Activated effector memory CD4-positive, alpha-beta T cell treated with anti-CD3 and anti-CD28 coated beads, Interleukin-2, amount 50 U/mL, for 16 hours (primary cell): ENCODE measurements at regions not wholly inside any gene's neighbourhood (a gene's known extent, or its start where the extent isn't known, plus 50 kb on each side); places are given as distances from the start of the nearest gene placed in this dataset.
A peak's percentile ranks its signal among the peaks of the same experiment; 100 is the strongest.

Source experiments
- DNase-seq: peaks from one replicate; pipeline ENCODE4 v3.0.0-alpha.2; 2020

DNA sequence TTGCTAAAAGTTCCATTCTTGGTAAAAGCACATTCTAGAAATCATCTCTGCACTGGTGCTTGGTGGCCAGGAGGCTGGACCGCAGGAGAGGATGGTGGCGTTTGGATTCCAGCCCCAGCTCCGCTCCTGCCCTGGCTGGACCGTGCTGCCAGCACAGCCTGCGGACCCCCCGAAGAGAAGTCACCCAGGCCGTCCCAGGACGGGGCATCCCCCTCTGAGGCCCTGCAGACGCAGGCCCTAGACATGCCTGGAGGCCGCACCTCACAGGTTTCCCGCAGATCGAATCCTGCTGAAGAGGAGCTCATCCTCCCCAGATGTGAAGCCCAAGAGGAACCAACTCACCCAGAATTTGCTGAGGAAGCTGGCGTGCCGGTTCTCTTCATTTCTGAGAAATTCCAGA lies 159.0 kb downstream of the TEX29 start:
- no peak for DNase-seq

- DNase-seq = no peak
Measured at GRCh38 chr13:111480503-111480902, 160.1 kb downstream of the TEX29 start.

DNA sequence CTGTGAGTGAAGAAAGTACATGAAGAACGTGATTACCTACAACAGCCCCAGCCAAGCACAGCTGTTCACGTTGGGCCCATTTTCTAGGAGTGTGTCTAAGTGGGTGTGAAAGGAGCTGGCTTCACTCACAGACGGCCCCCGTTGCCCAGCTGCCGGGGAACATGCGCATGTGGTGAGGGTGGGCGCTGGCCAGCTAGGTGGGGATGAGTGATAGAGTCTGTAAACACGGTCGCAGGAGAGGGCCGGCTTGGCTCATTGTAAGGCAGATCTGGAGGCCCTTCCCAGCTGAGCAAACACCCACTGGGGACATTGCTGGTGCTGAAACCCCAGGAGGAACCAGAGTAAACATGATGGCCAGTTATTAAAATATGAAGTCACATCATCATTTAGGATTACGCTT lies 160.5 kb downstream of the TEX29 start:
- no peak for DNase-seq

DNA sequence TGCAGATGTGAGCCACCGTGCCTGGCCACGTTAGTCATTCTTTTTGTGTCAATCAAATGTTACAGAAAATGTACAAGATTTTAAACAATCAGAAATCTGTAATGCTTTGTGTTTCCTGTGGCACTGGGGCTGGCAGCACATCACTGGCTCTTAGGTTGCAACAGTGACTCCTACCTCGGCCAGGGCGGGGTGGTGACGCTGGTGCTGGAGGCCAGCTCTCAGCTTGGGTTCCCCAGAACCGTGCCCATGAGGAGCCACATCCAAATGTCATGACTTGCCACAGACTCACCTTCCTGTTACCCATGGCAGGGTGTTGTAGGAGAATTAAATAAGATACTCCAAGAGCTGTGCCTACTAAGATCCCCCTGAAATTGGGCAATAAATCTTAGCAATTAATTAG lies 161.7 kb downstream of the TEX29 start:
- no peak for DNase-seq

- DNase-seq = peak; percentile 48
Measured at GRCh38 chr13:111482806-111483620, 162.6 kb downstream of the TEX29 start.

DNA sequence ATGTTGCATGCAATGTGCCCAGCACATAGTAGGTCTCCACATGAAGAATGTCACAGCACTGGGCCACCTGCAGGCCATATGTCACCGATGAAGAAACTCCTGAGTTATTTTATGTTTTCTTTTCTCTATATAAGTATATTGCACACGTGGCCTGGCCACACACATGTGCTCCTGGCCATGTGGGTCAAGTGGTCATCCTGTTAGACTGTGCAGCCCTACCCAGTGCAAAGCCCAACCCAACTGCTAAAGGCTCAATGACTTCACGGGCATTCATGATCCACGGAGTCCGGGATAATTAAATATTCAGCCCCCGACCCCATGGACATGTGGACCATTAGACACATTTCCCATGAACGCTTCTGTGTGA lies 163.2 kb downstream of the TEX29 start:
- no peak for DNase-seq

- peak; percentile 47 for DNase-seq
Measured at GRCh38 chr13:111484141-111484925, 163.9 kb downstream of the TEX29 start.

DNA sequence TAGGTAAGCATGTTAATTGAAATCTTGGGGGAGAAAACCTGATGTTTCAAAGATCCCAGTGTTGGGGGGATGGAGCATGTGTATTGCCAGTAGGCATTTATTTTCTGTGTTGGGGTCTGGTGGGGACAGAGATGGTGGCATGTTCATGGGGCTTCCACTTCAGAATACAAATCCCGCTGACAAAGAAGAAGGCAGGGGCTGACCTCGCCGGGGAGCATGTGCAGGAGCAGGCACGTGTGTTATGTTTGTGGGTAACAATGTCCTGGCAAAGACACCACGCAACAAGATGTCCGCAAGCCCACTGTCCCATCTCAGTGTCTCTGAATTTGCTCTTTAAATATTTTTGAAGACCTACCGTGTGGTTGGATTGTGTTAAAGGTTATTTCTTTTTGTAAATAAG lies 164.5 kb downstream of the TEX29 start:
- DNase-seq = peak; percentile 41

GRCh38 chr13:111485491-111486250 lies 165.2 kb downstream of the TEX29 start:
- peak; percentile 61 for DNase-seq

DNA sequence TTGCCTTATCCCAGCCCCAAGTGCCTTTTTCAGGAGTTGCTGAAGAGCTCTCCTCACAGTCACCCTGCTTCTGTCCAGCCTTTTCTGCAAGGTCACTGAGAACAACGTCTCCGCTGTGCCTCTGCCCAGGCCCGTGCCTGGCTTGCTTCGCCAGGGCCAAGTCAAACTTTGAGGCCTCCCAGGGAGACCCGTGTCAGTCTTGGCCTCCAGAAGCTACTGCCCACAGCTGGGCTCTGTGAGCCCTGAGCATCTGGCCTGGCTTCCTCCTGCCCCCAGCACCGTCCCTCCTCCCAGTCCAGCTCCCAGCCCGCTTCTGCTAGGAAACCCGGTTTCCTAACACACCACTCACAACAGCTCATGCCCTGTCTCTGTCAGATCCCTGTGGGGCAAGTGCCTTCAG lies 165.9 kb downstream of the TEX29 start:
- DNase-seq = peak; percentile 37

DNA sequence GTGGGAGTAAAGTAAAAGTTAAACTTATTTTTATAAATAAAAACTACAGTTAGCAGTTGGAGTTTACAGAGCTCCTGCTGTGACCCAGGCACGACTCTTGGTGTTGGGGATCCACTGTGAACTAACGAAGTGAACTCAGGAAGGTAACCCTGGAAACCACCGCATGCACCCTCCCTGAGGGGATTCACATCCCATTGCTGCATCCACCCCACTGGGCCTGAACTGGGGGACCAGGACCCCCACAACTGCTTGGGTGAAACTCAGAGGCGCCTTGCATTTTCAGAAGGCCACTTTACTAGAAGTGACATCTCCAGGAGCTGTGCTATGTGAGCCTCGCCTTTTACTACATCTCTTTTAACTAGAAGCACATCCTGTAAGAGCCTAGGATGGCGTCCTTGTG lies 166.4 kb downstream of the TEX29 start:
- peak; percentile 53 for DNase-seq

- DNase-seq = peak; percentile 39
Measured at GRCh38 chr13:111488486-111489132, 168.2 kb downstream of the TEX29 start.

DNA sequence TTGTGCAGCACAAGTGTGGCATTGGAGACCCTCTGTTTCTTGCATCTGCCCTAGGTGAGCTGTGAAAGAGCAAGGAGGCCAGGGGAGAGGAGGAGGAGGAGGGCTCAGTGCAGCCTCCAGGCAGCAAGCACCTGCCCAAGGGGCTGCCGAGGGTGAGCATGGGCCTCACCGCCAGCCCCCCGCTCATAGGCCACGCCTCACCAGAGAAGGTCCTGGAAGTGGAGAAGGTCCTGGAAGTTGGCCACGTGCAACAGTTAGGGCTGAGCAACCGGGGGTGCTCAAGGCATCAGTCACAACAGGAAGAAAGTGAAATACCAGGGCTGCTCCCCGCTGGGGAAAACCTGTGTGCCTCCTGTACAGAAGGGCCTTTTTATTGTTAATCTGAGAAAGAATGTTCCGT lies 168.9 kb downstream of the TEX29 start:
- peak; percentile 49 for DNase-seq

GRCh38 chr13:111490611-111491010 lies 170.2 kb downstream of the TEX29 start:
- peak; percentile 28 for DNase-seq

GRCh38 chr13:111491021-111491420 lies 170.6 kb downstream of the TEX29 start:
- no peak for DNase-seq

- DNase-seq = no peak
Measured at GRCh38 chr13:111491659-111492058, 171.2 kb downstream of the TEX29 start.

DNA sequence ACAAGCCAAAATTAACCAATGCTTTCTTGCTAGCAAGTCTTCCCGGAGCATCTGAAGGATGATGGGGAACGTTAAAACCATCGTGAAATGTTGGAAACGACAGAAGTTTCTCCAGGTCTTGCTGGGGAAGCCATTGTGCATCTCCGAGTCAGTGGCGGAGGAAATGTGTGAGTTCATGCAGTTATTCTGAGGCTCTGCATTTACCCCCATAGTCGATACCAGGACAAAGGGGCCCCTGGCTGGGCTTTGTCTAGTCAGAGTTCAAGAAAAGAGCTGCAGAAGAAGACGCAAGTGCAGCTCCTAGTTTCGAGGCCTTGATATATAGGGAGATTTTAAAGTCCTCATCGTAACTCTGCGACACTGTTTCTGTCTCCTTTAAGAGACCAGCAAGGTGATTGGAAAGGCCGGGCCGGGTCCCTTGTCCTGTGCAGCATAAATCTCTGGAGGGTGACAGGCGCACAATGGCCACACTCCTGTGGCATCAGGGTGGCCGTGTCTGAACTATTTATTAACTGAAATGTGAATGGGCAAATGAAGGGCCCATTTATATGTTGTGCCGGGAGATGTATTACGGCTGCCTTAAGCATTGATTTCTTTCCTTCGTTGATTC lies 172.0 kb downstream of the TEX29 start:
- peak; percentile 25 for DNase-seq

DNA sequence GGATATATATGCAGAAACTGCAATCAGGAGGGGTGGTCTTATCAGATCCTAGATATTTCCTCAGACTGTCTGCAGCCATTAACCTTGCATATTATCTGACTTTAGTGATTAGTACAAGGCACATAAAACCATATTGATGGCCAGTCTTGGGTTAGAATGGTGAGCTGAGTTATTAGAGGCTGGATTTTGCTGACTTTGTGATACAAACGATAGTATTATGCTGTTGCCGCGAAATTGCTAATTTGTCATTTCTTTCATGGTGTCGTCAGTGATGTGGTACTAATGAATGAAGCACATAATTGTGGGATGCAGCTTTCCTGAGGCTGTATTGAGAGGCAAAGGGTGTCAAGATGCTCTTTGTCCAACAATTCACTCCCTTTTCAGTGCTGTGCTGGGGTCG lies 172.5 kb downstream of the TEX29 start:
- DNase-seq = no peak

DNA sequence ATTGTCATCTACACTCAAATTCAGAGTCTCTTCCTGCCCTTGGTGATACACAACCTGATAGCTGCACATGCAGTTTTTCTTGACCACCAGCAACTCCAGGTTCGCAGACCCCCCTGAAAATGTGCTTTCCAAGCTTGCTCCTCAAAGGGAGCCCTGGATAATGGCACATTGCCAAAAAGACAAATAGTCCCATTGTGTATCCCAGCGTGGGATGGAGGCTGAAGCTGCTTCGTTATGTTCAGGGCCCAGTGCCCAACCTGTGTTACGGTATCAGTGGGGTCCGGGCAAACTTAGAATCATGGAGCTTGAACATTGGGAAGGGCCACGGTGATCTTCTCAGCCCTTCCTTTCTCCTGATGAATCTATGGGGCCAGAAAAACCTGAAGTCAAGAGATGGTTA lies 173.0 kb downstream of the TEX29 start:
- peak; percentile 12 for DNase-seq

DNA sequence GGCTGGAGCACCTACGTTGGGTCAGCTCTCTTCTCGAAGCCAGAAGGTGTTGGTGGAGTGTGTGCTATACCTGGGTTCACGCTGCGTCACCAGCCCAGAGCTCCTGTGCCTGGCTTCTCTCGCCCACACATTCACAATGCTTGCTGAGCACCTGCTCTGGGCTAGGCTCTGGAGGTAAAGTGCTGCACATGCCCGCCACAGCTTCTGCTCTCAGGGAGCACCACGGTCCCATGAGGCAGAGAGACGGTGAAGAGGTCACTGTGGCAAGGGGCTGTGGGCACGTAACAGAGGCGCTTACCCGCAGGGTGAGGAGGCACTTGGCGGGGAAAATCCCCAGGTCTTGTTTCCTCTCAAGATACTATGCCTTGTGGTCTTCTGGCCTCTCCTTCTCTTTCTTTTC lies 174.2 kb downstream of the TEX29 start:
- DNase-seq = peak; percentile 44

GRCh38 chr13:111501596-111502535 lies 181.4 kb downstream of the TEX29 start:
- DNase-seq = peak; percentile 19
